GM23248 (cell line): ENCODE measurements at regions not wholly inside any gene's neighbourhood (a gene's known extent, or its start where the extent isn't known, plus 50 kb on each side); places are given as distances from the start of the nearest gene placed in this dataset.

Source experiments
- DNase-seq: peaks from one replicate; pipeline ENCODE4 v3.0.0-alpha.2; 2015
- H2AFZ ChIP-seq: fragments of 200-600 bp; sonication (generic); 2 replicates; pipeline ENCODE4 v1.6.1; 2016; ENCODE audit warnings: antibody characterized with exemption
- H3F3A ChIP-seq: fragments of 200-600 bp; sonication (generic); 2 replicates; pipeline ENCODE4 v1.6.1; 2016; ENCODE audit warnings: mild to moderate bottlenecking, antibody characterized with exemption, mixed run types; ENCODE audit not compliant: insufficient read depth
- H3K27ac ChIP-seq: fragments of 200-600 bp; sonication (generic); 2 replicates; pipeline ENCODE4 v1.5.1; 2016; ENCODE audit warnings: mild to moderate bottlenecking
- H3K27me3 ChIP-seq: fragments of 200-600 bp; sonication (generic); replicated peaks from 2 replicates; pipeline ENCODE4 v1.6.1; 2016; ENCODE audit warnings: mild to moderate bottlenecking; ENCODE audit not compliant: insufficient read depth
- H3K36me3 ChIP-seq: fragments of 200-600 bp; sonication (generic); 2 replicates; pipeline ENCODE4 v1.6.1; 2016; ENCODE audit warnings: low read depth, mild to moderate bottlenecking
- H3K4me1 ChIP-seq: fragments of 200-600 bp; sonication (generic); 2 replicates; pipeline ENCODE4 v1.6.1; 2016; ENCODE audit warnings: mild to moderate bottlenecking; ENCODE audit not compliant: insufficient read depth
- H3K4me2 ChIP-seq: fragments of 200-600 bp; sonication (generic); one replicate; pipeline ENCODE4 v1.6.1; 2016; ENCODE audit warnings: mild to moderate bottlenecking; ENCODE audit not compliant: unreplicated experiment
- H3K4me3 ChIP-seq: fragments of 200-600 bp; sonication (generic); 2 replicates; pipeline ENCODE4 v1.5.1; 2016; ENCODE audit warnings: mild to moderate bottlenecking
- H3K79me2 ChIP-seq: fragments of 200-600 bp; sonication (generic); 2 replicates; pipeline ENCODE4 v1.6.1; 2016; ENCODE audit warnings: mild to moderate bottlenecking; ENCODE audit not compliant: insufficient read depth
- H3K9ac ChIP-seq: fragments of 200-600 bp; sonication (generic); 2 replicates; pipeline ENCODE4 v1.6.1; 2016; ENCODE audit warnings: mild to moderate bottlenecking
- H3K9me2 ChIP-seq: fragments of 200-600 bp; sonication (generic); 2 replicates; pipeline ENCODE4 v1.6.1; 2016; ENCODE audit warnings: mixed run types, mild to moderate bottlenecking, moderate library complexity; ENCODE audit not compliant: insufficient read depth
- H3K9me3 ChIP-seq: fragments of 200-600 bp; sonication (generic); one replicate; pipeline ENCODE4 v1.6.1; 2017; ENCODE audit warnings: low read depth
- H4K20me1 ChIP-seq: fragments of 200-600 bp; sonication (generic); 2 replicates; pipeline ENCODE4 v1.6.0; 2016; ENCODE audit not compliant: insufficient read depth
- EZH2 ChIP-seq: fragments of 200-600 bp; sonication (generic); IDR thresholded peaks from 2 replicates; pipeline ENCODE4 v1.6.1; 2018; ENCODE audit warnings: antibody characterized with exemption, mild to moderate bottlenecking; ENCODE audit not compliant: insufficient read depth, poor library complexity, severe bottlenecking
- EZH2phosphoT487 ChIP-seq: fragments of 200-600 bp; sonication (generic); IDR thresholded peaks from 2 replicates; pipeline ENCODE4 v1.6.1; 2018; ENCODE audit warnings: antibody characterized with exemption, moderate library complexity, mild to moderate bottlenecking, low read depth; ENCODE audit not compliant: insufficient read depth
- WGBS, 2 experiments: methylation state at CpG; one replicate each; pipeline ENCODE4 v1.1.6; 2015 to 2017; ENCODE audit warnings: low lambda C conversion rate in 2 of 2, low coverage in 1 of 2; ENCODE audit errors: missing lambda C conversion rate in 2 of 2; 5-methylcytosine and 5-hydroxymethylcytosine counted together
- in situ Hi-C: fragments of 300-500 bp; cut with MboI; formaldehyde crosslinking; loops from 2 replicates; pipeline ENCODE4 v1.15.0; 2020

- in situ Hi-C loops = no loop called here
- H2AFZ ChIP-seq = no peak overlapping the region
- TF ChIP-seq EZH2phosphoT487 = no peak
- TF ChIP-seq EZH2 = no peak
- 22 to 46% methylated on average over 3 of the region's 3 CpGs for WGBS, 2 experiments
- H4K20me1 ChIP-seq = no peaks in the 10 kb centered on the region
- no peak overlapping the region for H3K4me2 ChIP-seq
- H3F3A ChIP-seq = no peaks in the 10 kb centered on the region
- no peaks in the 10 kb centered on the region for H3K79me2 ChIP-seq
- DNase-seq = no peak
- no peak overlapping the region for H3K4me3 ChIP-seq
- no peaks in the 10 kb centered on the region for H3K27me3 ChIP-seq
- H3K9ac ChIP-seq = no peak overlapping the region
- no peak overlapping the region for H3K27ac ChIP-seq
- H3K36me3 ChIP-seq = no peaks in the 10 kb centered on the region
- no peaks in the 10 kb centered on the region for H3K4me1 ChIP-seq
- H3K9me3 ChIP-seq = no peaks in the 10 kb centered on the region
- H3K9me2 ChIP-seq = no peaks in the 10 kb centered on the region
These were observed 125.9 kb upstream of the RAI2 start for GRCh38 chrX:17986977-17987376.

GRCh38 chrX:17986440-17986839, 125.3 kb upstream of the RAI2 start:
- in situ Hi-C loops = no loop called here
- no peak for TF ChIP-seq EZH2phosphoT487
- TF ChIP-seq EZH2 = no peak

GRCh38 chrX:17984415-17984814, 123.3 kb upstream of the RAI2 start:
- WGBS, 2 experiments = 40 to 53% methylated on average over 5 of the region's 5 CpGs
- no peak for DNase-seq
- H3K4me2 ChIP-seq = no peak overlapping the region
- no peak overlapping the region for H3K27ac ChIP-seq
- in situ Hi-C loops = no loop called here
- no peak overlapping the region for H3K4me3 ChIP-seq
- H3K9ac ChIP-seq = no peak overlapping the region
- no peaks in the 10 kb centered on the region for H3K4me1 ChIP-seq
- H4K20me1 ChIP-seq = no peaks in the 10 kb centered on the region
- no peaks in the 10 kb centered on the region for H3K9me3 ChIP-seq
- H3K36me3 ChIP-seq = no peaks in the 10 kb centered on the region
- H3K79me2 ChIP-seq = no peaks in the 10 kb centered on the region
- no peaks in the 10 kb centered on the region for H3K27me3 ChIP-seq
- no peak for TF ChIP-seq EZH2
- no peak for TF ChIP-seq EZH2phosphoT487
- no peaks in the 10 kb centered on the region for H3K9me2 ChIP-seq
- H2AFZ ChIP-seq = no peak overlapping the region
- H3F3A ChIP-seq = no peaks in the 10 kb centered on the region

More at GRCh38 chrX:17986440-17986839, 125.3 kb upstream of the RAI2 start:
- Histone ChIP-seq H3F3A (no peaks in the 10 kb centered on the region), H2AFZ (no peak overlapping the region), H3K4me3 (no peak overlapping the region), H3K9me3 (no peaks in the 10 kb centered on the region), H3K4me1 (no peaks in the 10 kb centered on the region), H3K4me2 (no peak overlapping the region), H4K20me1 (no peaks in the 10 kb centered on the region), H3K36me3 (no peaks in the 10 kb centered on the region), H3K27ac (no peak overlapping the region), H3K27me3 (no peaks in the 10 kb centered on the region), H3K9ac (no peak overlapping the region), H3K79me2 (no peaks in the 10 kb centered on the region), H3K9me2 (no peaks in the 10 kb centered on the region)
- no peak for DNase-seq
- 41 to 45% methylated on average over 5 of the region's 5 CpGs for WGBS, 2 experiments

DNA sequence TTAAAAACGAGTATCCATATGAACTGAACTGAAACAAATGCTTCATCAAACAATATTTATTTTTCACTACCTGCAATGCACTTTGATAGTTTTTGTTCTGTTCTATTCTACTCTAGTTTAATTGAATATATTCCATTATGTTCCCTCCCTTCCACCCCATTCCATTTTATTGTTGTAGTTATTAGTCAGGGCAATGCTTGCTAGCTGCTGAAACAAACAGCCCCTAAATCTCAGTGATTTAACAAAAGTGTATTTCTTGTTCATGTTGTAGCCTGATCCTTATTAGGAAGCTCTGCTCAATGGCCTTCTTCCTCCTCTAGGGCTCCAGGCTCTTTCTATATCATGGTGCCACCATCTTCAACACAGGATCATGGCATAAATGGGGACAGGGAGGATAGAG, 122.3 kb upstream of the RAI2 start:
- H3K9me3 ChIP-seq = no peaks in the 10 kb centered on the region
- 0 to 5% methylated on average over 1 of the region's 1 CpG for WGBS, 2 experiments
- H3K9ac ChIP-seq = no peak overlapping the region
- H3F3A ChIP-seq = no peaks in the 10 kb centered on the region
- no peak overlapping the region for H3K27ac ChIP-seq
- H4K20me1 ChIP-seq = no peaks in the 10 kb centered on the region
- no peaks in the 10 kb centered on the region for H3K9me2 ChIP-seq
- no peaks in the 10 kb centered on the region for H3K79me2 ChIP-seq
- no peak overlapping the region for H3K4me3 ChIP-seq
- no peak for DNase-seq
- H2AFZ ChIP-seq = no peak overlapping the region
- in situ Hi-C loops = no loop called here
- H3K4me1 ChIP-seq = no peaks in the 10 kb centered on the region
- TF ChIP-seq EZH2phosphoT487 = no peak
- TF ChIP-seq EZH2 = no peak
- no peaks in the 10 kb centered on the region for H3K36me3 ChIP-seq
- H3K27me3 ChIP-seq = no peaks in the 10 kb centered on the region
- H3K4me2 ChIP-seq = no peak overlapping the region

GRCh38 chrX:17977696-17978095, 116.6 kb upstream of the RAI2 start:
- Histone ChIP-seq H3K27me3 (no peaks in the 10 kb centered on the region), H3K79me2 (no peaks in the 10 kb centered on the region), H3K4me2 (no peak overlapping the region), H3K27ac (no peak overlapping the region), H3K4me1 (no peaks in the 10 kb centered on the region), H3K4me3 (no peak overlapping the region), H3K36me3 (no peaks in the 10 kb centered on the region), H3F3A (no peaks in the 10 kb centered on the region), H3K9me2 (no peaks in the 10 kb centered on the region), H4K20me1 (no peaks in the 10 kb centered on the region), H3K9ac (no peak overlapping the region), H2AFZ (no peak overlapping the region), H3K9me3 (no peaks in the 10 kb centered on the region)
- no peak for DNase-seq
- in situ Hi-C loops = no loop called here
- TF ChIP-seq EZH2phosphoT487 = no peak
- WGBS, 2 experiments = 10 to 38% methylated on average over 2 to 3 of the region's 3 CpGs
